ENCODE measurements at regions not wholly inside any gene's neighbourhood (a gene's known extent, or its start where the extent isn't known, plus 50 kb on each side); places are given as distances from the start of the nearest gene placed in this dataset.
A peak's percentile ranks its signal among the peaks of the same experiment; 100 is the strongest.

DNA sequence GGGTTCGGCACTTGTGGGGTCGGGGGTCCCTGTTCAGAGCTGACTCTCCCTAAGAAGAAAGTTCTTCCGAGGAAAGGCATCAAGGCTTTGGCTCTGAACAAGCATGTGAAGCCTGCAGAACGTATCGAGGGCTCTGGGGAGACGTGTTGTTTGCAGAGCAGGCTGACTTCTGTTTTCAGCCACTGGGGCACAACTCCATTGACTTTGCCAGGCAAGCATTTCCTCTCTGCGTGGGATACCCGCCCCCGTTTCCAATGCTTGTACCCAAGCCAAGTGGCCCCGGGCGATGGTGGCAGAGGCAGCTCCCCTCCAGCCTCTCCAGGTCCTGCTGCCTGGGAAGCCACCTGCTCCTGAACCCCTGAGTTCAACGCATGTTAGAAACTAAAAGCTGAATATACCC is 255.7 kb downstream of the RBFOX3 start:
- H3K4me3 ChIP-seq (replicated peaks in 1 of 3; ENCODE audit: insufficient read depth in 1 of 3, low read depth in 2 of 3, low read length in 3 of 3): no peak overlapping the region
- WGBS (ENCODE audit: low lambda C conversion rate): 18% methylated on average over 9 of the region's 12 CpGs
- H3K27me3 ChIP-seq (ENCODE audit: control insufficient read depth in 1 of 2, insufficient read depth in 2 of 2, low read length in 2 of 2): peaks cover 10 to 79% of the 10 kb centered on the region in 2 experiments
- no peak overlapping the region for H3K9ac ChIP-seq (ENCODE audit: insufficient read depth, low read depth, low read length)
- H3K79me2 ChIP-seq (ENCODE audit: insufficient read depth, low read length): no peaks in the 10 kb centered on the region
- H2AFZ ChIP-seq (ENCODE audit: low read length): no peak overlapping the region
- in situ Hi-C loops (cut with HindIII; ENCODE audit: extremely low pct_ligation_motif_present, low pct_unique_long_range_greater_than_20kb): no loop called here
- no peaks in the 10 kb centered on the region for H3K4me1 ChIP-seq (ENCODE audit: insufficient read depth, low read length)
- no peaks in the 10 kb centered on the region; the same call in 1 of the 2 replicates for H4K20me1 ChIP-seq (ENCODE audit: insufficient read depth, low read length)
- H3K36me3 ChIP-seq (replicated peaks in 1 of 2; ENCODE audit: control insufficient read depth in 1 of 2, insufficient read depth in 2 of 2, low read length in 2 of 2): no peaks in the 10 kb centered on the region
- intact Hi-C loops (cut with micrococcal nuclease; ENCODE audit: unreplicated experiment): no loop called here
- TF ChIP-seq ZNF562 (CRISPR knock-in tag; IDR thresholded peaks at IDR 0.05; ENCODE audit: borderline replicate concordance): no peak
- TF ChIP-seq SP140L (CRISPR knock-in tag; IDR thresholded peaks at IDR 0.05; ENCODE audit: borderline replicate concordance): no peak
- TF ChIP-seq HOXD1 (CRISPR knock-in tag; IDR thresholded peaks at IDR 0.05): 0 out of 2 replicates have a peak, but pooled peaks have one; percentile 32
- TF ChIP-seq ZNF589 (CRISPR knock-in tag; conservative IDR thresholded peaks at IDR 0.05): no peak
- DNase-seq (ENCODE audit: low spot score) (no peak), ATAC-seq (no peak), FAIRE-seq (no peak)
- H3K27ac ChIP-seq (ENCODE audit: extremely low read length, insufficient read depth, low read length): no peak overlapping the region
- ChIA-PET CTCF (ENCODE audit: low intra/inter-chr PET ratio, low total read pairs) (no interaction called here), POLR2A (no interaction called here)
- H3K4me2 ChIP-seq (ENCODE audit: low read depth, low read length): no peak overlapping the region
- no TSS peak for BruUV-seq (replicated peaks)
- no peaks in the 10 kb centered on the region for H3K9me3 ChIP-seq (ENCODE audit: low read length)

- Histone ChIP-seq H3K36me3 (replicated peaks in 1 of 2; ENCODE audit: control insufficient read depth in 1 of 2, insufficient read depth in 2 of 2, low read length in 2 of 2) (no peaks in the 10 kb centered on the region), H3K9ac (ENCODE audit: insufficient read depth, low read depth, low read length) (no peak overlapping the region), H3K27me3 (ENCODE audit: control insufficient read depth in 1 of 2, insufficient read depth in 2 of 2, low read length in 2 of 2) (peaks cover 14 to 79% of the 10 kb centered on the region in 2 experiments), H3K9me3 (ENCODE audit: low read length) (no peaks in the 10 kb centered on the region), H3K4me3 (replicated peaks in 1 of 3; ENCODE audit: insufficient read depth in 1 of 3, low read depth in 2 of 3, low read length in 3 of 3) (no peak overlapping the region), H3K27ac (ENCODE audit: extremely low read length, insufficient read depth, low read length) (no peak overlapping the region), H3K4me1 (ENCODE audit: insufficient read depth, low read length) (no peaks in the 10 kb centered on the region), H3K79me2 (ENCODE audit: insufficient read depth, low read length) (no peaks in the 10 kb centered on the region), H2AFZ (ENCODE audit: low read length) (no peak overlapping the region), H4K20me1 (ENCODE audit: insufficient read depth, low read length) (no peaks in the 10 kb centered on the region; the same call in 1 of the 2 replicates), H3K4me2 (ENCODE audit: low read depth, low read length) (no peak overlapping the region)
- ATAC-seq: no peak
- TF ChIP-seq, protein P1, sequence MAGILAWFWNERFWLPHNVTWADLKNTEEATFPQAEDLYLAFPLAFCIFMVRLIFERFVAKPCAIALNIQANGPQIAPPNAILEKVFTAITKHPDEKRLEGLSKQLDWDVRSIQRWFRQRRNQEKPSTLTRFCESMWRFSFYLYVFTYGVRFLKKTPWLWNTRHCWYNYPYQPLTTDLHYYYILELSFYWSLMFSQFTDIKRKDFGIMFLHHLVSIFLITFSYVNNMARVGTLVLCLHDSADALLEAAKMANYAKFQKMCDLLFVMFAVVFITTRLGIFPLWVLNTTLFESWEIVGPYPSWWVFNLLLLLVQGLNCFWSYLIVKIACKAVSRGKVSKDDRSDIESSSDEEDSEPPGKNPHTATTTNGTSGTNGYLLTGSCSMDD (CRISPR knock-in tag; IDR thresholded peaks at IDR 0.05): no peak
- no peak for TF ChIP-seq ZNF589 (CRISPR knock-in tag; conservative IDR thresholded peaks at IDR 0.05)
- no TSS peak for BruUV-seq (replicated peaks)
- 31% methylated on average over 12 of the region's 15 CpGs for WGBS (ENCODE audit: low lambda C conversion rate)
- no peak for DNase-seq (ENCODE audit: low spot score)
- intact Hi-C loops (cut with micrococcal nuclease; ENCODE audit: unreplicated experiment) (no loop called here), in situ Hi-C loops (cut with HindIII; ENCODE audit: extremely low pct_ligation_motif_present, low pct_unique_long_range_greater_than_20kb) (no loop called here)
- ChIA-PET CTCF (ENCODE audit: low intra/inter-chr PET ratio, low total read pairs) (no interaction called here), POLR2A (no interaction called here)
- no peak for FAIRE-seq
These were observed 256.6 kb downstream of the RBFOX3 start for GRCh38 chr17:79354173-79354820.

Measured in HepG2 (cell line).